KG1 (cell line): ENCODE measurements at regions not wholly inside any gene's neighbourhood (a gene's known extent, or its start where the extent isn't known, plus 50 kb on each side); places are given as distances from the start of the nearest gene placed in this dataset.

ENCODE experiments used
- DNase-seq: peaks from one replicate; lab custom pipeline; 2025; lab: John Stamatoyannopoulos, UW

DNA sequence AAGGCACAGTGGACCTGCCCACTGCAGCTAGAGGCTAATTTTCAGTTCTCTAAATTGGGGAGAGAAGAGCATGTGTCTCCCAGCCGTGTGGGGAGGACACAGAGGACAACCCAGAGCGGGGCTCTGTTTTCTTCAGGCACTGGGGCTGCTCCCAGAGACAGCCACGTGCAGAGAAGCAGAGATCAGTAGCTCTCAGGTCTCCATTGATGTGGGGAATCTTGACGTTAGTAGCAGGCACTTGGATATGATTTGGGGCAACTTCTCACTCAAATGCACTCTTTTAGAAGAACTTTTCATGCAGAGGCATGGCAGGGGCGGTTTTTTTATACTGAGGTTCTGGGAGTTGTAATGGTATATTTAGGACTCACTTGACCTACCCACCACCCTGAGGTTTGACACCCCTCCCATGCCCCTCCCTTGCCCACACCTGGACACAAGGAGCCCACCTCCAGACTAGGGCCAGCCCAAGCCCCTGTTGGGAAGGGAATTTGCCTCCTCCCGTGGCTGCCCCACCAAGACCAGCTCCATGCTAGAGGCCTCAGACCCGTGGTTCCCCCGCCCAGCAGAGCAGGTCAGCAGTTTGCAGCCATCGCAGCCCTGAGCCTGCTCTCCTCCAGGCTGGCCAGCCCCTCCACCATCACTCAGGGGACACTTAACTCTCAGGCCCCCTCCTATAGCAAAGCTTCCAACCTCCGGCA, 94.2 kb upstream of the RTL6 start:
- DNase-seq, result no peak

DNA sequence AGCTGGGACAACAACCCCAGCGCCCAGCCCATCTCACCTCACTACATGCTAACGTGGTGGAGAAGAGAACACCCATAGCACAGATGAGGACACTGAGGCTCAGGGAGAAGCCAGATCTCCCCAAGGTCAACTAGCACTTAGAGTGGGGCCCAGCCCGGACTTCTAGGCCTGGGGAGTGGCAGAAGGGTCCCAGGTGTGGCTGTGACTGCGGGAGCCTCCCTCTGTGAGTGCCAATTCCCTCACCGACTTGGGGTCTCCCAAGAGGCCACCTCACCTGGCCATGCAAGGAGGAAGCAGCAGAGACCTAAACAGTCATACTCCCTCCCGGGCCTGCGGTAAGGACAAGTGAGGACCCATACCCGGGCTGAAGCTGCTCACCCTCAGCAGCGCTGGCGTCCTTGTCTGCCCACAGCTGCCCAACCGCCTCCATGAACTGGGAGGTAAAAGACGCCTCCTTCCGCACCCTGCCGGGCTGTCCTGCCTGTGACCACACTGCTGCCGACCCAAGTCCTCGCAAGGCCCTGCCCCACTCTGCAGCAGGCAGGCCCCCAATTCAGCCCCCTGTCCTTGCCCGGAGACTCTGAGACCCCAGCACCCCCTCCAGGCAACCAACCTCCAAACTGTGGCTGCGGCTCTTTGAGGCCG, 93.2 kb upstream of the RTL6 start:
- no peak for DNase-seq

DNA sequence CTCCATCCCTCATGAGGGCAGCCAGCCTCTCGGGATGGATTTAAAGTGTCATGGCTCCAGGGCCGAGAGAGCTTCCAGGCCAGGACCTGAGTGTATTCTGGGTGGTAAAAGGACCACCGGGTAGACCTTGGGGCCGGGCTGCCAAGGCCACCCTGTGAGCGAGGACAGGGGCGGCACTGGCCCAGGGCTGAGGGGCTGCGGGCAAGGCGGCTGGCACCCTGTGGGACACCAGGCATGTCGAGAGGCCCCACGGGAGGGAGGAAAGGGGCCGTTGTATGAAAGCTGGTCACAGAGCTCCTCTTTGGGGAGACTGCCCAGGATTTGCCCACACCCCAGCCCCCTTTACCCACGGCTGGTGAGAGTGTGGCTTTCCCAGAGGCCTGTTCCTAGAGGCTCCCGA, 92.3 kb upstream of the RTL6 start:
- no peak for DNase-seq

DNA sequence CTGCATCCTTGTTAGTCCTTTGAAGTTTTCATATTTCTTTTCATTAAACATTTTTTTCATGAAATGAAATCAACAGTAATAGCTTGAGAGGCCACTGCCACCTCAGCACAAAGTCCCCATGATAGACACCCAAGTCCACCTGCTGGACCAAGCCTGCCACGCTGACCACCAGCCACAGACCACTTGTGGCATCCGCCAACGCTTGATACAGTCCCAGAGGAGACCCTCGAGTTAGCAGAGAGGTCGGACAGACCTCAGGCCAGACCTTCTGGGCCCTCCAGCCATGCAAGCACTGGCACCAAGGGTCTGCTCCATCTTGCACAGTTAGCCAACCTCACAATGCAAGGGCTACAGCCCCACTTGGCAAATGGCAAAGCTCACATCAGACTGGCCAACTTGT, 91.8 kb upstream of the RTL6 start:
- no peak for DNase-seq

DNA sequence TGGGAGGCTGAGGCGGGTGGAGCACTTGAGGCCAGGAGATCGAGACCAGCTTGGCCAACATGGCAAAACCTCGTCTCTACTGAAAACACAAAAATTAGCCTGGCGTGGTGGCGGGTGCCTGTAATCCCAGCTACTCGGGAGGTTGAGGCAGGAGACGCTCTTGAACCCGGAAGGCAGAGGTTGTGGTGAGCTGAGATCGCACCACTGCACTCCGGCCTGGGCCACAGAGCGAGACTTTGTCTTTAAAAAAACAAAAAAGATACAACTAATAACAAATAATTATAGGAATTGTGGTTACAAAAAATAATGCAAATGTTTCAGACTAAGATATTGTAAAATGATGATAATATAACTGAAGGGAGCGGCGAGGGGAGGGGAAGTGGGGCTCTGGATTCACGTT, 90.3 kb upstream of the RTL6 start:
- no peak for DNase-seq

DNA sequence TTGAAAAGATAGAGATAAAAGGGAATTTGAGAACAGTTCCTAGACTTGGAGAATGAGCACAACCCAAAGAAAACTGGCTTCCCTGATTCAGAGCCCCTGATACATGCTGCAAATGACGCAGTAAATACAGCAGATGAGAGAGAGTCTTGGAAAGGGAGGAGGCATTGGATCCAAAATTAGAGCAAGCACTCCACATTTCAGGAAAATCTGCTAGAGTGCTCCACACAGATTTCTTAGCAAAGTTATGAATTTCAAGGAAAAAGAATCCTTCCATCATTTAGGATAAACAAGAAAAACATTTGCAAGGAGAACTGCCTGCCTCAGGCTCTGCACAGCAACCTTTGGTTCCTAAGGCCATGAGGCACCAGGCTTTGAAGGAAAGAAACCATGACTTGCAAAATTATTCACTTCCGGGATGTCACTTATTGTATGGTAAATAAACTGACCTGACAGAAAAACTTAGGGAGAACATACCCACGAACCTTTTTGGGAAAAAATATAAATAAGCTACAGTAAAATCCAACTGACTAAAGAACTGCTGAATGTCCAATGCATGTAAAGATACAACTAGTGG, 89.8 kb upstream of the RTL6 start:
- no peak for DNase-seq

DNA sequence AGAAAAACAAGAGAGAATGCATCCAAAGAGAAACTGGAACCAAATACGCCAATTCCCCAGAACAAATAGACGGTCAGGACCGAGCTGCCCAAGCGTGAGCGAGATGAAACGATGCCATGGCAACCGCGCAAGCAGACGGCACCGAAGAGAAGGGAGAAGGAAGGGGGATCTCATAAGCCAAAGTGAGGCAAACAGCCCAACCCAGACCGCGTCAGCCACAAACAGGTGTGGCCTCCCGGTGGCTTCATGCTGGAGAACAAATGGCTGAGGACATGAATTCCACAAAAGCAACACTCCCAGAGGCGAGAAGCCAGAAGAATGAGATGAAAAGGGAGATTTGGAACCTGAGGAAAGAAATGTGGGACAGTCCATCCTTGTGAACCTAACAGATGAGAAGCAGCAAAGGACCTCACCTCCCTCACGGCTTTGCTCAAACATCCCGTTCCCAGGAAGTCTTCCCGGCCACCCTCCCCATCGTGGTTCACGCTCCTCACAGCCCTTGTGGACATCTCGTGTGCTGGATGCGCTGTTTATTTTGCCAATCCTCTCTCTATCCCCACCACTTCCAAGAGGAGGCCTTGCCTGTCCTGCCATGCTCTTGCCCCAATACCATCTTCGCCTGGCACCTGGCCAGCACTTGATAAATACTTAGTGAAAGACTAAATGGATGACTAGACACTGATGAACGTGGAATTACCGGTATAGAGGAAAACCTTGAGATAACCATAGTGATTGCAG, 89.1 kb upstream of the RTL6 start:
- no peak for DNase-seq

DNA sequence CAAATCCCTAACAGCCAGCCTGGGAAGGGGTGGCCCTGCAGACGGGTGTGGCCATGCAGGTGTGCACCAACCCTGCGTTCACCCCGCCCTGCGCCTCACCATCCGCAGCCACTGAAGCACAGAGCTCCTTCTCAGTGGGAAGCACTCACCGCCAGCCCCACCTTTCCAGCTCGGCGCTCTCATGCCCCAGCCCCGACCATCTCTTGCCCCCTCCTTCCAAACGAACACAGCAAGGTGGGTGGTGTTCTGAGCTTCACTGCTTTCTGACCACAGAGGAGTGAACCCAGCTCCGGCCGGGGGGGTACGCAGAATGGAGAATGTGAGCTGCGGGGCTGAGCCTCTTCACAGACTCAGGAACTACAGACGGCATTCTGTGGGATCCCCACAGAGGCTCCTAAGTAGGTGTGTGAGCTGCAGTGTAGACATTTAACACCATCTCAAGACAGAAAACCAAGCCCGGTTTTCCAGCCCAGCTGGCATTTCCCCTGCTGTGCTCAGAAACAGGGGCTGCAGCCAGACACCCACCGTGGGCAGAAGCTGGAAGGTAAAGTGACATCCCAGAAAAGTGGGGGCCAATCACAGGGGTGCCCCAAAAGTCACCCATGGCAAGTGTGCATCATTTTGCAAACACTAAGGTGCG, 88.4 kb upstream of the RTL6 start:
- DNase-seq, result no peak

DNA sequence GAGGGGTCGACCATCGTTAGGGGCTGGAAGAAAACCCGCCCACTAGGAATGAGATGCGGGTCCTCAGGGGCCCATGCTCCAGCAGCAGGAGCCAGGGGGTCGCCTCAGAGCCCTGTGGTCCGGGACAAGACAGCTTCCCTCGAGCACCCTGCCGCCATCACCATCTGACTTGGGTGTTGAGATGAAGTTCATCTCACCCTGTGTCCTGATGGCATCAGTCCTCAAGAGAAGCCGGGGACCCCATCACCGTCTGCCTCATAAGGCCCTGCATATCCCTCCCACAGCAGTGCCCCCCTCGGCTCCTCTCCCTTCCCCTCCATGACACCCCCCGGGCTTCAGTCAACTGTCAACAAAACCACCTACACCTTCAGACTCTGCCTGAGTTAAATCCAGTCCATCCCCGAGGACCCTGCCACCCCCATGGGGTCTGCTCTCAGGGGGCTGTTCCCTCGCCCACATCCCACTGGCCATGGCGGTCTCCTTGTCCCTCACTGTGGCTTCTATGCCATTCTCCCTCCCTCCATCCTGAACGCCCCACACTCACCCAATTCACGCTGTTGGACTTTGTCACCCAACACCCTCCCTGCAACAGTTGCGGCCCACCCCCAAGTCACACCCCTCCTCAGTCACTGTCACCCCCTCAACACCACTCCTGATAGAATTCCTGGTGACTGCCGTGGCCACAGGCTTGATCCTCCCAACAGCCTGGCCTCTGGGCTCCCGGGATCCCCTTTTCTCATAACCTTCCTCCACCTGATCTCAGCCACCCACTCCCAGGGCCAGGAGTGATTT, 87.7 kb upstream of the RTL6 start:
- no peak for DNase-seq

DNA sequence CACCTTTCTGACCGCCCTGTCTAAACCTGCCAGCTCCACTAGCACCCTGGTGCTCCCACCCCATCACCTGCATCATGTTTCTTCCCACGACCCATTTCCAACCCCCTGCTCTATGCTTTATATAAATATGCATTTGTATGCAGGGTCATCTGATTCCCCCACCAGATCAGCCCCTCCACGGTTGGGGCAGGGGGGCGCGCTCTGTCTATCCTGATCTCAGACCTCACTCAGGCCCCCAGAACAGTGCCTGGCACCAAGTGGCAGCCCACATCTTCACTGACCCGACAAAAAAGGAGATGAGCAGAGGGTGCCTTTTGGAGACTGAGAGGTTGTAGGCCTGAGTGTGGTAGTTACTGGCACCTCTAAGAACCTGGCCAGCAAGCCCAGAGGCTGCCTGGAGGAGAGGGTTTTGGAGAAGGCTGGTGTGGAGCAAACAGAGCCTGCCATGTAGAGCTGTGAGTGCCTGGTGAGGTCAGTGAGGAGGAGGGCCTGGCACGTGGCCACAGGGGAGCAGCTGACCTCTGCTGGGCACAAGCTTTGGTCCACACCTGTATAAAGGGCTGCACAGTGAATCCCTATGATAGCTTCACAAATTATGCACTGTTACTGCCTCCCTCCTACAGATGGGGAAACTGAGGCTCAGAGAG, 86.3 kb upstream of the RTL6 start:
- DNase-seq, result no peak

DNA sequence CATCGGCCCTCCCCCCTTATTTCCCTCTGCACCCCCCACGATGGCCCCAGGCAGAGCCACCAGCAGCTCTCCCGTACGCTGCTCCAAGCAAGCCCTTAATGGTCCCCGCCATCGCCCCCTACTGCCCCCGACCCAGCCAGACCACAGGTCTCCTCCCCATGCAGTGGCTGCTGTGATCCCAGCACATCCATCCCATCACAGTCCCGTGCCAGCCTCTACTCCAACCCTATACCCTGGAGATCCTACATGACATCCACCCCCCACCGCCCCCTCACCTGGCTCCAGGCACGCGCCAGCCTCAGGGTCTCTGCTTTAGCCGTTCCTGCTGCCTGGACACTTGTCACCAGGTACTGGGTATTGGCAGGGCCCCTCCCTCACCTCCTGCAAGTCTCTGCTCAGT, 85.8 kb upstream of the RTL6 start:
- no peak for DNase-seq

DNA sequence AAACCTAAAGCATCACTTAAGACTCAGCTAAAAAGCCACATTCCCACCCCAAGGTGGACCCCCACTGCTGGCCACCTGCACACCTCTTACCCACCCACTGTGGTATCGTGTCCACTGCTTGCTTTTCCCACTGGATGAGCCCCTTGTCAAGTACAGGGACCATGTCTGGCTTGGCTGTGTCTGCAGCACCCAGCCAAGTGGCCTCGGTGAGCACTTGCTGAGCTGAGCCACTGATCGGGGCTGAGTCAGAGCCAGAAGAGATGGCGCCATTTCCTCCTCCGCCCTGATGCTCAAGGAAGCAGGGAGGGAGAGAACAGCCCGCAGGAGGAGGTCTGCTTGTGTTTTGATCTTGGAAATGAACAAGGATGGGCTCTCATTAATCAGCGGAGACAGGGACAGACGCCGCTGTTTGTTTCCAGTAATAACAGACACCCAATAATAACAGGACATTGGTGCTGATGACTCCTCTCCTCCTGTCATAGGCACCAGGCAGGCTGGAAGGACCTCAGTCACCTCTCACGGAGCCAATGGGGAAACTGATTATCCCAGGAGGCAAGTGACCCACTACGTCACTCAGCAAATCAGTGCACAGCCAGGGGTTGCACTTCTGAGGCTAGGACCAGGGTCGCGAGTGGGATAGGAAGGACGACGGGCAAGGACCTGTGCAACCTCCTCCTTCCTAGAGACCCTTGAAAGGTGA, 85.2 kb upstream of the RTL6 start:
- no peak for DNase-seq

DNA sequence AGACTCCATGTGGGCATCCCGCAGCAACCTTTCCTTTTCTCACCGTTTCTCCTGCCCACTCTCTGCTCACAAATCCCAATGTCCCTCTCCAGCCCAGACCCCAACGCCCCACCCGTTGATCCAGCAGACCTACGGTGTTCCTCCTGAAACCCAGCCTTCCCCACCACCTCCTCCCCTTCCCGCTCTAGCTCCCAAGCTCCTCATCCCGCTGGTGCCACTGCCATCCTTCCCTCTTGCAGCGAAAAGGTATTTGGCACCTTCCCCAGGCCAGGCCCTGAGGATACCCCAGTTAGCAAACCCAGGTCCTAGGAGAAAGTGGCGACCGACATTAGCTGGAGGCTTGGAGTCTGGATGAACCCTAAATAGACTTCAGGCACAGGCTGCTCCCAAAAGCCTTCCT, 84.0 kb upstream of the RTL6 start:
- no peak for DNase-seq

DNA sequence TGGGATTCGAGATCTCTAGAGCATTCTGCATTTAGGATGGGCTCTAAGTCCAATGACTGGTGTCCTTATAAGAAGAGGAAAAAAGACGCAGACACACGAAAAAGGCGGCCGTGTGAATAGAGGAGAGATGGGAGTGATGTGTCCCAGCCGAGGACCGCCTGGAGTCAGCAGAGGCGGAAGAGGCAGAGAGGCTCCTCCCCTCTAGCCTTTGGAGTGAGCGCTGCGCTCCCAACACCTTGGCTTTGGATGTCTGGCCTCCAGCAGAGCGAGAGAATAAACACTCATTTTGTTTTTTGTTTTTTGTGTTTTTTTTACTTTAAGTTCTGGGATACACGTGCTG, 83.0 kb upstream of the RTL6 start:
- no peak for DNase-seq

DNA sequence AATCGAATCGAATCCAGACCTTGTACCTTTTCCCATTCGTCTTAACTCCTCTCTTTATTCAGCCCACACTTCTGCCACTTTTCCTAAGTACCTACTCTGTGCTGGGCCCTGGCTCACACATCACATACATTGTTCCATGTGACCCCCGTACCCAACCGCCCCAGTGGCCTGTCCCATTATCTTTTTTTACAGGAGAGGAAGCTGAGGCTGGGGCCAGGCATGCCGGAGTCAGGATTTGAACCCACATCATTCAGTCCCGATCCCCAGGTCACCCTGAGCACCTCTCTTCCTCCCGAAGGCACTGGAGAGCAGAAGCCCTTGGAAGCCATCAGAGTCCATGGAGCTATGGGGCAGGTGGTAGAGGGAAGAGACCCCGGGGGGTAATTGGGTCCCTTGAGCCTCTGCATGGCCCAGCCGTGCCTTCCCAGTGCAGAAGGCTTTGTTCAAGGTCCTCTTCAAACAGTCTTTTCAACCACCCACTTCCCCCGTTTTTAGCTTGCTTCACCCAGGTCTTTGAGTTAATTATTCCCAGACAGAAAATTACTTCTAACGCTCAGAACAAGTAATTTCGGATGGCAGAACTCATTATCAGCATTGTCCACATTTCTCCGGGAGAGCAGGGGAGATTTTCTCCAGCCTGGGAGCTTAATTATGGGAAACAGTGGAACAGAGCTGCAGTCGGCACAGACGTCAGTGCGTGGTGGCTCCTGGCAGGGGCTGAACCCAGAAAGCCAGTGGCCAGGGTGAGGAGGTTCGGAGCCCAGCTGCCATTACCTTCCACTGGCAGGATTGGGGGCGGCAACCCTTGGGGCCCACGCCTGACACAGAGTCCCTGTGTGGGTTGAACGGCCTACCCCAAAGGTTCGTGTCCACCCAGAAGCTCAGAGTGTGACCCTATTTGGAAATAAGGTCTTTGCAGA, 82.4 kb upstream of the RTL6 start:
- no peak for DNase-seq

DNA sequence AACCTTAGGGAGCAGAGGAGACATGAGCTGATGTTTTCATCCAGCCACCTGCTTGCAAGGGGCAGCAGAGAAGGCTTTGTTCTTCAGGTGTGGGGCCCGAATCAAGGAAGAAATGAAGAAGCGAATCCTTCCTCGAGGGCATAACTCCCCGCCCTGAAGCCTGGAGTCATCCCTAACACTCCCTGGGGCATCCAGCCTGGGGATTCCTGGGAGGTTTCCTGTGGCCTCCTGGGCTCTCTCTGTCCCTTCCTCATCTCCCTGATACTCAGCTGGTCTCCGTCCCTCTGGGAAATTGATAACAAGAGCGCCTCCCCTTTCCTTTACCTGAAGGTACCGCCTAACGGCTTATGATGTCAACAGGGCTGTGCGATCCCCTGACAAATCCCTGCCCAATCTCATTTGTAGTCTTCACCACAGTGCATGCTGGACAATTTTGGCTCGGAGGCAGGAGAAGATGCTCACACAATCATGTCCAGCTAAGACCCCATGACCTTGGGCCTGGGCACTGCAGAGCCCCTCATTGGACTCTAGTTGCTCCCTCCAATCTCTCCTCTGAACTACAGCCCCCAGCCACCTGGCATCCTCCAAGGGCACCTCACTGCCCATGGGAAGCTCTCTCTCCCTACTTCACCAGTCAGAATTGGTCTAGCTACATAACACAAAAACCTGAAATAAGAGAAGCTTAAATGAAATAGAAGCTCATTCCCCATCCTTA, 80.6 kb upstream of the RTL6 start:
- no peak for DNase-seq

DNA sequence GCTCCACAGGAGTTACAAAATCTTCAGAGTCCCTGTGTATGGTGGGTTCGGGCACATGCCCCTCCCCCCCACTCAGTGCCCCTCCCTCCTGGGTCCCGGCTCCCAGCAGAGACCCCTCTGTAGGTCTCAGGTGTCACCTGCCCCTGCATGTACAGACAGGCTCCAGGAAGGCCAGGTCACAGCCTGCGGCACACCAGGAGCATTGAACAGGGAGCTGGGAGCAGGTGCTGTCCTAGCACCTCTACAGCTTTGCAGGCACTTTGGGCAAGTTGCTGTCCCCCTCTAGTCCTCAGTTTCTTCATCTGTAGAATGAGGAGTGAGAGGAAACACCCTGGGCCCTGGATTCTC, 80.1 kb upstream of the RTL6 start:
- no peak for DNase-seq

DNA sequence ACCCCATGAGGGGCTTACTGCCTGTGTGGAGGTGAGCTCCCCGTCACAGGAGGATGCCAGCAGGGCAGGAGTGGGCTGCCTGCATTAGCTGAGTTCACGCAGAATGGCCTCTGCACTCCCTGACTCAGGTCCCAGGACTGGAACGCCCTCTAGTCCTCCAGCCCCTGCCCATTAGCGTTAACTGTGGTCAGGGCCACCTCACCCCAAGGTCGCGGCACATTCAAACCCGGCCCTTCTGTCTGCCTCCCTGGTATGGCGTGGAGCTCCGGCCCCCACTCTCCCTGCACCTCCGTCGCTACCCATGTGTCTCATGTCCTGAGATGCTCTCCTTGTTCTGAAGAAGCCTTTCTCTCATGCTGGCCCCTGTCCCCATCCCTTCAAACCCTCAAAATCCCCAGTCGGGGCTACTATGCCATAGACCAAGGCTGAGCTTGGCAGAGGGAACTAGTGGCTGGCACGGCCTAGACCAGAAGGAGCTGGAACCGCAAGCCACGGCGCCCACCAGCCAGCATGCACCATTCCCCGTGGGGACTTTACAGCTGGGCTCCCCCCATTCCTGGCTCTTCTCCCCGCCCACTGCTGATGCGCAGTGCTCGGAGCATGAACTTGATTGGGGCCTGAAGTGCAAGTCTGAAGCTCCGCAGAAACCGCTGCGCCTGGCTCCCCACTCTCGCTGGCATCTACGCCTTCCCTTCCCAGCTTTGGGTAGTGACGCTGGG, 79.5 kb upstream of the RTL6 start:
- no peak for DNase-seq
